ENCODE measurements at regions not wholly inside any gene's neighbourhood (a gene's known extent, or its start where the extent isn't known, plus 50 kb on each side); places are given as distances from the start of the nearest gene placed in this dataset.
"Not testable (repeated sequence)": the region's sequence is repeated elsewhere in the genome, so short reads cannot be mapped to it uniquely, and the experiment has no call there.

- DNase-seq = no peak
These were observed 169.2 kb upstream of the FHL2 start for GRCh38 chr2:105567996-105568494.

GRCh38 chr2:105563000-105563719 lies 164.3 kb upstream of the FHL2 start:
- no peak for DNase-seq

GRCh38 chr2:105561401-105561800 lies 162.6 kb upstream of the FHL2 start:
- DNase-seq = no peak

DNA sequence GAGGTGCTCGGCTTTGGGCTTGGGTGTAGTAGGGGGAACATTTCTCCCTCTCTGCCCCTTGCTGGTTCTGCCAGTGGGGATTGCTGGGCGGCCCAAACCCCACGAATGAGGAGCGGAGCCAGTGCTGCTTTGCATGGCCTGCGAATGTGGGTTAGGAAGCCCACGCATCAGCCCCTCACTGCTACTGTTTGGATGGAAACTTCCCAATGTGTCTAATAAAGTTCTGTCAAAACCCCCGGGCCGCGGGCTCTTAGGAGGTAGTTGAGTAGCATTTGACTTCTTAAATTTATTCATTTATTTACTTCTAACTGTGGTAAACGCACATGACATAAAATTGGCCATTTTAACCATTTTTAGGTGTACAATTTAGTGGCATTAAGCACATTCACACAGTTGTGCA lies 161.3 kb upstream of the FHL2 start:
- no peak for DNase-seq

DNA sequence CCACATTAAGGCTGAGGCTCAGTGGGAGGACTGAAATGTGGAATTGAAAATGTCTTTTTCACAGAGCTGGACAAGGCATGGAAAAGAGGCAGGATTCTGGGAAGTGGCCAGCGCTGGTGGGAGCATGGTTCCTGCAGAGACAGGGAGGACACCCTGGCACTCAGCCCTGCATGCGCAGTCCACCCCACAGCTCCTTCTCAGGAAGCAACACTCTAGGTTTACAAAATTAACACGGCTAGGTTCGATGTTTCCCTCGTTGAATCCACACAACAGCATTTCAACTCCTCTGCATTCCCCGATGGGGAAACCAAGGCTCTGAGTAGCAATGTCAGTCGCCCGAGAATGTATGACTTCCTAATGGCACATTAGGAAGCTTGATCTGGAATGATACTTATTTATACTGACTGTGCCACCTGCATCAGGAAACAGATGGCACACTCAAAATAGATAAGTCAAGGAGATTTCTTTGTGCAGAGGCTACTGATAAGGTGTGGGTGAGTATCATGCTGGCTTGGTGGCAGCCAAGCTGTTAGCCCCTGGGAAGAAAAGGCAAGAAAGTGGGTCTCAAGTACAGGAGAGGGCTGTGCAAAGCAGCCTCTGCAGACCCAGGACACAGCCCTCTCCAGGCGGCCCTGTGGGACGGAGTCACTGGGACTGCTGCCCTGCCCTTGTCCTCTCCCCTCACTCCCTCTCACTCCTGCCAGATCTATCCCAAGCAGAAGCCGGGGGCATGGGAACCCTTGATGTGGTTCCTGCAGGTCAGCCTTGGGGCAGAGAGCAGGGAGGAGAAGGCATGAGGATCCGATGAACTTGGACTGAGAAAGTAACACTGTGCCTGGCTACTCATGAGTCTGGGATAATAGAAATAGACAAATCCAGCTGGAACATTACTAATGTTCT lies 158.4 kb upstream of the FHL2 start:
- peak; percentile 11 for DNase-seq

DNA sequence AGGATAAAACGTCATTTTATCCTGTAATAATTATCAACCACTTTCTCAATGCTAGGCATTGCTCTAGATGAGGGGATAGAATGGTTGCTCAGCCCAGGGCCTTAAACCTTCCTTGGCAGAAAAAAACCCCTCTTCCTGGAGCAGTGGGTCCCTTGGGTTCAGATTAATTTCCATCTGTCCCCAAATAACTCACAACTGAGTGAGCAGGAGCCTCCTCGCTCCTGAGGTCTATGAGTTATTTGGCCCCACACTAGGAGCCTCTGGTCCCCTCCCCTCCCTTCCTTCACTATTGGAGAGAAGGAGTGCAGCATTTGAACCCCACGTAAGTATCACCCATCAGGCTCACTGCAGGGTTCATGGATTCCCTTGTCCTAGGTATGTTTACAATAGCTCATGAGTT lies 157.5 kb upstream of the FHL2 start:
- no peak for DNase-seq

- DNase-seq = no peak
These were observed 155.4 kb upstream of the FHL2 start for GRCh38 chr2:105554235-105554634.

DNA sequence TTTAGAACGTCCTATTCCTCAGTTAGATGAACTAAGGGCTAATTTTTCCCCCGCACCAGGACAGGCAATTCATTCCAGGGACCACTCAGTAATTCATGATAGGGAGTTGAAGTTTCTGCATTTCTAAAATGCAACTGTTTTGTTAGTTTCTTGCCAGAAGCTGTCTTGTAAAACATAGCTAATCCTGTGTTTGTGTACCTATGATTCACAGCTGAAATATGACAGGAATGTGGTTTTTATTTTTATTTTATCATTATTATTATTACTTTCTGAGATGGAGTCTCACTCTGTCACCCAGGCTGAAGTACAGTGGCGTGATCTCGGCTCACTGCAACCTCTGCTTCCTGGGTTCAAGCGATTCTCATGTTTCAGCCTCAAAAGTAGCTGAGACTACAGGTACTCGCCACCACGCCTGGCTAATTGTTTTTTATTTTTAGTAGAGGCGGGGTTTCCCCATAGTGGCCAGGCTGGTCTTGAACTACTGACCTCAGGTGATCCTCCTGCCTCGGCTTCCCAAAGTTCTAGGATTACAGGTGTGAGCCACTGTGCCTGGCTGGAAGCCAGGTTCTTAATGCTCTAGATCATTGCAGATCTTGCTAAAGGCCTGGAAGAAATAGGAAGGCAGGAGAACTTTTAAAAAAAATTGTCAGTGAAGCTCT lies 154.8 kb upstream of the FHL2 start:
- no peak for DNase-seq

DNA sequence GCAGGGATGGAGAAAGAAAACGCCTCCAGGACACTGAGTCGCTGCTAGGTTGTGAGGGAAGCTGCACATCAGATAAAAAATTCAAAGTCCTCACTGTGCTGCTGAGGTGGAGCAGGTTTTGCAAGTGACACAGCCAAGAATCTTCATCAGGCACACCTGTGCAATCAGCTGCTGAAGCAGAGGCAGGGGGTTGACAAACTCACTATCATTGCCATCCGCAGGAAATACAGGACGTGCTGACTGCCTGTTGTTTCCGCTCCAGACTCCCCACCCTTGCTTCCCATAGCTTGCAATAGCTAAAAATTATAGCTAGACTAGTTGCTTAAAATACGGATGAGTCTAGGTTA lies 147.8 kb upstream of the FHL2 start:
- no peak for DNase-seq

DNA sequence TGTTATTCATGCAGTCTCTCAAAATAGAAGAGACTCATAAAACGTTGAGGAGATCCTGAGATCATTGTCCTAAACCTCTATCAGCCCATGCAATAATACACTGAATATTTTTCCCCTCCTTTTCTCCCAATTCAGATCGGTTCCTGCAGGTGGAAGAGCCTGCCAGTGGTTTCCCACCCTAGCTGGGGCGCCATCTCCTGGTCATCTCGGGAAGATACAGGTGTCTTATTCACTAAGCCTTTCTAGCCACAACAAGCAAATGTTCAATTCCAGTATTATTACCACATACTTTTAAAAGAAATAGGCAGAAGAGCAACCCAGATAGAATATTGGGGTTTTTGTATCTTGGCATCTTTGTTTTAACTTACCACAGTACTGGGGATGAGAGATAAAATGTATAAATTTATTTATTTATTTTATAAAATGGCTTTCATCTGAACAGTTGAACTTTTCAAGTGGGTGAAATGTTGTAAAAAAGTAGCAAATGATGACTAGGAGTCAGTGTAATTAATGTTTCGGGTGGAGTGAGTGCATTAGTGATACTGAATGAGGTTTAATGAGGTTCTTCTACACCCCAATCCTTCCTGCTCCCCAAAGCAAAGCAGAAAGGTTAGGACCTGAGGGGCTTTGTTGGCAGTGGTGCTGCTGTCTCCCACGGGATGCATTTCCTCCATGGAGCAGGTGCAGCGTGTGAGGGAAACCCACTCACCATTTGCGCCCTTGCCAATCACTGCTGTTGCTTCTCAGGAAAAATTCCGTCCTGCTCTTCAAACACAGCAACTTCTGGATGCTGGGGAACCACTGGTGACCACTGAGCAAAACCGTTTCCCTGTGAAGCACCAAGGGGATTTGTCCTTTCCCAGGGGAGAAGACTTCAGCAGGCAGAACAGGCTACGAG lies 147.1 kb upstream of the FHL2 start:
- DNase-seq = peak; percentile 76

DNA sequence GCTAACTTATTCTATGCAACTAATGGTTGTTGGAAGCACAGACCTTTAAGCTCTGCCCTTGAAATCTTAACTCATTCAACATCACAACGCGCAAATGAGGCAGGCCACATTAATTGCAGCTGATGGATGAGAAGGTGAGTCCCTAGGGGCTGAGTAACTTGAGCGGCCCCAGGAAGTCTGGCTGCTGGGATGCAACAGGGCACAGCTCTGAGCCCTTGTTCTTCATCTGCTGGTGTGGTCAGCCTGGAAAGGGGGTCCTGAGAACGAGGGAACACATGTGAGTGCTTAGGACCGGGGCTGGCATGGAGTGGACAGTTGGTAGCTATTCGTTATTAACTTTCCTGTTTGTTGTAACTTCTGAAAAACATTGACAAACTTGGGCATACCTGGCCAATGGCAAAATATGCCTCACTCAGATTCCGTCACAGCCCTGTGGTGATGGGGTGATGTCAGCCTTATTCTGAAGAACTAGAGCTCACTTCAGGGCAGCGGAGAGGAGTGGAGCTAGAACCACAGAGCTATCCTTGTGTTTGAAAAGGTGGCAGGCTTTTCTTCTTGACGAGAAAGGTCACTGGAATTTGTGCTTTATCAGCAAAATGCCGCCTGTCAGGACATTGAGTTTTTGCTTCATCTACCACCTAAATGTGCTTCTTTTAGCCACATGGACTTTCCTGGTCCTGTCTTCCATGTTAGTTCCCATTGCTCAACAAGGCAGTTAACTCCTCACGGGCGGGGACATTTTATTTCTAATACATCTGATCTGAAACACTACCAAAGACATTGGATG lies 145.9 kb upstream of the FHL2 start:
- DNase-seq = no peak

GRCh38 chr2:105541189-105542050 lies 142.6 kb upstream of the FHL2 start:
- DNase-seq = no peak

GRCh38 chr2:105540642-105541041 lies 141.8 kb upstream of the FHL2 start:
- no peak for DNase-seq

DNA sequence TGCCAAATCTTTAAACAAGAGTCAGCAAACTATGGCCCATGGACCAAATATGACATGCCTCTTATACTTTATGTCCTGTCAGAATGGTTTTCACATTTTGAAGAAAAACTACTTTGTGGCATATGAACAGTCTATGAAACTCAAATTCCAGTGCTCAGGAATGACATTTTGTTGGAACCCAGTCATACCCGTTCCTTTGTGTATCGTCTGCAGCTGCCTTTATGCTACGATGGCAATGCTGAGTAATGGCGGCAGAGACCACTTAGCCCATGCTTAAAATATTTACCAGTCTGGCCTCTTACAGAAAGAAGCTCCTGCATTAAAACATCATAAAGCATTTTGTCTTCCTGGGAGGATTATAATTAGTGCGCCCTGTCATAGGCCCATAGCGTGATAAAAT lies 140.5 kb upstream of the FHL2 start:
- no peak for DNase-seq

- no peak for DNase-seq
These were observed 140.0 kb upstream of the FHL2 start for GRCh38 chr2:105538840-105539239.

DNA sequence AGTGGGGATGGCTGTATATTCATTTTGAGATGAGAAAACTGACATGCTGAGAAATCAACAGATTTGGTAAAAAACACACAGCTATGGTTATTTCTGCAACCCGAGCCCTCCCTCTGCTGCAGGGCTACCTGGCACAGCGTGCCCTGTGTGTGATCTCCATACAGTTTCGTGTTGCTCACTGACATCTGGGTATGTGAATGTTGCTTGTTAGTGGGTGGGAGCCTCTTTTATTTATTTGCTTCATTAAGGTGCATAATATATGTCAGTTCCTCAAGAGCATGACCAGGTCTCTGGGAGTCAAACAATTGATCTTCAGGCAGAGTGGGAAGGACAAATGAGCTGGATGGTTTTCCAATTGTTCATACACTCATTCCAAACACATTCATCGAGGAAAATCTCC lies 139.1 kb upstream of the FHL2 start:
- DNase-seq = no peak

DNA sequence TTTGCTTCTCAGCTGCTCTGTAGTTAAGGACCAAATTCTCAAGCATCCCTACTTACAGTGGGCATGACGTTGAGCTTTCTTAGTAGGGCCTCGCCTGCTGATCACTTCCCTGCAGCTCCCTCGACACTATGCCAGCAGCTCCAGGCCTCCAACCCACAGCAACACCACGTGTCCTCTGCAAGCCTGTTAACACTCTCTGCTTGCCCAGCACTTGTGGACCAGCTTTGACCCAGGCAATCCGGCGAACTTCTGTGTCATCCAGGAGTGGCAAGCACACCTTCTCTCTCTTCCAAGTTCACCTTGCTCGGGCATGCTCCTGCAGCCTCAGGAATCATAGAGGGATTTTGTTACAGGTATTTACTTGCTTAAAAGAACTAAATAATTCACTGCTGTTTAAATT lies 138.6 kb upstream of the FHL2 start:
- no peak for DNase-seq

DNA sequence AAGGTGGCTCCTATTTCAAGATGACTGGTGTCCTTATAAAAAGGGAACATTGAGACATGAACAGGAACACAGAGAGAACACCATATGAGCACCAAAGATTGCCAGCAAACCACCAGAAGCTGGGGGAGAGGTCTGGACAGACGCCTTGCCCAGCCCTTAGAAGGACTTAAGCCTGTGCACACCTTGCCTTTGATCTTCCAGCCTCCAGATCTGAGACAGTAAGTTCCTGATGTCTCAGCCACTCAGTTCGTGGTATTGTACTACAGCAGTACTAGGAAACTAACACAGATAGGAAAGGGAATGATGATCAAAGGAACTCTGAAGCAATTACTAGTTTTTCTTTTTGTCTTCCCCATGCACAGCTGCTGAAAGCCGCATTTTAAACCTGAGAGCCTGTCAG lies 137.3 kb upstream of the FHL2 start:
- no peak for DNase-seq

GRCh38 chr2:105529258-105529657 lies 130.4 kb upstream of the FHL2 start:
- DNase-seq = not testable (repeated sequence)

DNA sequence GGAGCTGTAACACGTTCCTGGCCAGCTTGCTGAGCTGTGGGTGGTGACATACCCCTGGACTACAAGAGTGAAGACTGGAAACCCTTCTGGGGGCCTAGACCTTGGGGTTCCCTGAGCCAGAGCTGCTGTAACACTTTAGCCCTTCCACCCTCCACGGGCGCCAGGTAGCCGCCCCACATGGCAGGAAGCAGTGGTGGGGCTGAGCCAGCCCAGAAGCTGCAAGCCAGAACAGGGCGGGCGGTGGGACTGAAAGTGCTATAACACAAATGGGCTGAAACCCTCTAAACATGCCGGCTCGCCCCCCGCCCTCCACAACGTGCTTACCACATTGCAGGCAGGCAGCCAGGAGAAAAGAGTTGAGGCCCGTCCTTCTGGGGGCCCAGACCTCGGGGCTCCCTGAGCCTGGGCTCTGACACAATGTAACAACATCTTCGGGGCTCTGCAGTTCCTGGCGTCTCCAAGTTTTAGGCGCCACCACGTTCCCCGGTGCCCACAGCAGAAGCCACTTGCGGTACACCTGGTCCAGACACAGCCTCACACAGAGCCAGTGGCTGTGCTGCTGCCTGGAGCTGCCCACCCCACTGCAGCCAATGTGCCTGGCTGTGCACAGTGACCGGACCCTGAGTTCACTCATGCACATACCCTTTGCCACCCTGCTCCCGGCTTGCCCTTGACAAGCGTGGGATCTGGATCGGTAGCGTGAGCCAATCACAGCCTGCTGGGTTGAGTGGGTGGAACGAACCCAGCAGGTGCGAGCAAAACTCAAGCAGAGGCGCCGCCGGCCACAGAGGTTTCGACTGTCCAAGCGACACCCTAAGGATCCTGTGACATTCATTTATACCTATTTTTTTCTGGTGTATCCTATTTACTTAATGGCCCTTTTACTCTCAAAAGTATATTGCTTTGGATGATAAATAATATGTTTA lies 127.4 kb upstream of the FHL2 start:
- DNase-seq = no peak
